Astrocyte (in vitro differentiated cells and primary cell): ENCODE measurements at regions not wholly inside any gene's neighbourhood (a gene's known extent, or its start where the extent isn't known, plus 50 kb on each side); places are given as distances from the start of the nearest gene placed in this dataset.

ENCODE experiments used
- DNase-seq: peaks from one replicate; pipeline ENCODE4 v3.0.0-alpha.2; 2010; ENCODE audit warnings: low read depth
- FAIRE-seq: peaks from 2 replicates; lab custom pipeline; 2011; peaks lifted over from hg19 to GRCh38; lab: Jason Lieb, UNC
- H2AFZ ChIP-seq: 2 replicates; pipeline ENCODE4 v1.6.0; 2012; ENCODE audit warnings: low read depth, low read length, inconsistent platforms
- H3K27ac ChIP-seq: 2 replicates; pipeline ENCODE4 v1.5.1; 2011; ENCODE audit warnings: low read depth, low read length, inconsistent platforms
- H3K27me3 ChIP-seq: 2 replicates; pipeline ENCODE4 v1.6.0; 2011; ENCODE audit warnings: low read length, inconsistent platforms; ENCODE audit not compliant: insufficient read depth
- H3K36me3 ChIP-seq: 2 replicates; pipeline ENCODE4 v1.5.1; 2011; ENCODE audit warnings: low read length, inconsistent platforms; ENCODE audit not compliant: insufficient read depth
- H3K4me1 ChIP-seq: 2 replicates; pipeline ENCODE4 v1.5.1; 2011; ENCODE audit warnings: low read length, inconsistent platforms; ENCODE audit not compliant: insufficient read depth
- H3K4me2 ChIP-seq: 2 replicates; pipeline ENCODE4 v1.6.0; 2012; ENCODE audit warnings: low read length, inconsistent platforms
- H3K4me3 ChIP-seq: 2 replicates; pipeline ENCODE4 v1.5.1; 2011; ENCODE audit warnings: low read depth, mild to moderate bottlenecking, low read length, inconsistent platforms; ENCODE audit not compliant: insufficient read depth
- H3K79me2 ChIP-seq: 2 replicates; pipeline ENCODE4 v1.6.0; 2012; ENCODE audit warnings: mild to moderate bottlenecking, low read length, inconsistent platforms; ENCODE audit not compliant: insufficient read depth
- H3K9ac ChIP-seq: 2 replicates; pipeline ENCODE4 v1.6.0; 2012; ENCODE audit warnings: mild to moderate bottlenecking, low read length, inconsistent platforms
- H3K9me3 ChIP-seq: 2 replicates; pipeline ENCODE4 v1.5.1; 2012; ENCODE audit warnings: low read depth, mild to moderate bottlenecking, low read length, inconsistent platforms; ENCODE audit not compliant: insufficient read depth
- H4K20me1 ChIP-seq: 2 replicates; pipeline ENCODE4 v1.6.0; 2012; ENCODE audit warnings: low read length, inconsistent platforms; ENCODE audit not compliant: insufficient read depth
- H3K27ac Mint-ChIP-seq: one replicate; pipeline ENCODE4 v1.8.0; 2021; ENCODE audit warnings: mild to moderate bottlenecking, mixed read lengths; ENCODE audit not compliant: unreplicated experiment
- H3K27me3 Mint-ChIP-seq: one replicate; pipeline ENCODE4 v1.8.0; 2021; ENCODE audit warnings: low read depth, mixed read lengths; ENCODE audit not compliant: unreplicated experiment
- H3K36me3 Mint-ChIP-seq: one replicate; pipeline ENCODE4 v1.8.0; 2021; ENCODE audit warnings: low read depth, mixed read lengths; ENCODE audit not compliant: unreplicated experiment
- H3K4me1 Mint-ChIP-seq: one replicate; pipeline ENCODE4 v1.8.0; 2021; ENCODE audit warnings: low read depth, mixed read lengths; ENCODE audit not compliant: unreplicated experiment
- H3K4me3 Mint-ChIP-seq: one replicate; pipeline ENCODE4 v1.8.0; 2021; ENCODE audit warnings: mild to moderate bottlenecking, moderate library complexity, mixed read lengths; ENCODE audit not compliant: unreplicated experiment
- H3K9me3 Mint-ChIP-seq: one replicate; pipeline ENCODE4 v1.8.0; 2021; ENCODE audit warnings: mild to moderate bottlenecking, mixed read lengths; ENCODE audit not compliant: unreplicated experiment
- EZH2 ChIP-seq: IDR thresholded peaks from 2 replicates; pipeline ENCODE4 v1.6.1; 2012; ENCODE audit warnings: mild to moderate bottlenecking, low read length, inconsistent platforms; ENCODE audit not compliant: insufficient read depth
- TF ChIP-seq, protein P1 (sequence below): IDR thresholded peaks from 2 replicates; pipeline ENCODE4 v1.5.1; 2011; ENCODE audit warnings: low read depth, mild to moderate bottlenecking, inconsistent platforms, low read length, moderate library complexity; ENCODE audit not compliant: insufficient read depth

- Mint-ChIP-seq H3K9me3 (no peaks in the 10 kb centered on the region), H3K27me3 (no peaks in the 10 kb centered on the region), H3K4me3 (no peak overlapping the region), H3K4me1 (peaks cover 5% of the 10 kb centered on the region), H3K27ac (no peak overlapping the region), H3K36me3 (no peaks in the 10 kb centered on the region)
- no peak overlapping the region for H3K4me3 ChIP-seq
- TF ChIP-seq EZH2, result no peak
- TF ChIP-seq, protein P1, sequence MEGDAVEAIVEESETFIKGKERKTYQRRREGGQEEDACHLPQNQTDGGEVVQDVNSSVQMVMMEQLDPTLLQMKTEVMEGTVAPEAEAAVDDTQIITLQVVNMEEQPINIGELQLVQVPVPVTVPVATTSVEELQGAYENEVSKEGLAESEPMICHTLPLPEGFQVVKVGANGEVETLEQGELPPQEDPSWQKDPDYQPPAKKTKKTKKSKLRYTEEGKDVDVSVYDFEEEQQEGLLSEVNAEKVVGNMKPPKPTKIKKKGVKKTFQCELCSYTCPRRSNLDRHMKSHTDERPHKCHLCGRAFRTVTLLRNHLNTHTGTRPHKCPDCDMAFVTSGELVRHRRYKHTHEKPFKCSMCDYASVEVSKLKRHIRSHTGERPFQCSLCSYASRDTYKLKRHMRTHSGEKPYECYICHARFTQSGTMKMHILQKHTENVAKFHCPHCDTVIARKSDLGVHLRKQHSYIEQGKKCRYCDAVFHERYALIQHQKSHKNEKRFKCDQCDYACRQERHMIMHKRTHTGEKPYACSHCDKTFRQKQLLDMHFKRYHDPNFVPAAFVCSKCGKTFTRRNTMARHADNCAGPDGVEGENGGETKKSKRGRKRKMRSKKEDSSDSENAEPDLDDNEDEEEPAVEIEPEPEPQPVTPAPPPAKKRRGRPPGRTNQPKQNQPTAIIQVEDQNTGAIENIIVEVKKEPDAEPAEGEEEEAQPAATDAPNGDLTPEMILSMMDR, result no peak
- no peaks in the 10 kb centered on the region for H3K4me1 ChIP-seq
- H3K27me3 ChIP-seq, result no peaks in the 10 kb centered on the region
- no peaks in the 10 kb centered on the region for H3K79me2 ChIP-seq
- peak overlapping the region; percentile 23 for H3K4me2 ChIP-seq
- H2AFZ ChIP-seq, result peak overlapping the region; percentile 9
- peak; percentile 25 for DNase-seq
- no peaks in the 10 kb centered on the region for H3K36me3 ChIP-seq
- H4K20me1 ChIP-seq, result no peaks in the 10 kb centered on the region
- H3K9me3 ChIP-seq, result no peaks in the 10 kb centered on the region
- H3K9ac ChIP-seq, result no peak overlapping the region
- H3K27ac ChIP-seq, result no peak overlapping the region
- FAIRE-seq, result no peak
These were observed 1596.6 kb downstream of the SLITRK5 start for GRCh38 chr13:89267734-89268133.

- Histone ChIP-seq H3K4me3 (no peak overlapping the region), H3K27me3 (no peaks in the 10 kb centered on the region), H3K9me3 (no peaks in the 10 kb centered on the region), H3K27ac (no peak overlapping the region), H4K20me1 (no peaks in the 10 kb centered on the region), H3K79me2 (no peaks in the 10 kb centered on the region), H3K4me2 (no peak overlapping the region), H3K9ac (no peak overlapping the region), H3K4me1 (no peaks in the 10 kb centered on the region), H2AFZ (no peak overlapping the region), H3K36me3 (no peaks in the 10 kb centered on the region)
- Mint-ChIP-seq H3K27me3 (no peaks in the 10 kb centered on the region), H3K4me1 (peaks cover 5% of the 10 kb centered on the region), H3K4me3 (no peak overlapping the region), H3K9me3 (no peaks in the 10 kb centered on the region), H3K27ac (no peak overlapping the region), H3K36me3 (no peaks in the 10 kb centered on the region)
- no peak for DNase-seq
- TF ChIP-seq, protein P1, result no peak
- no peak for TF ChIP-seq EZH2
- FAIRE-seq, result no peak
These were observed 1598.6 kb downstream of the SLITRK5 start for GRCh38 chr13:89269737-89270136.

DNA sequence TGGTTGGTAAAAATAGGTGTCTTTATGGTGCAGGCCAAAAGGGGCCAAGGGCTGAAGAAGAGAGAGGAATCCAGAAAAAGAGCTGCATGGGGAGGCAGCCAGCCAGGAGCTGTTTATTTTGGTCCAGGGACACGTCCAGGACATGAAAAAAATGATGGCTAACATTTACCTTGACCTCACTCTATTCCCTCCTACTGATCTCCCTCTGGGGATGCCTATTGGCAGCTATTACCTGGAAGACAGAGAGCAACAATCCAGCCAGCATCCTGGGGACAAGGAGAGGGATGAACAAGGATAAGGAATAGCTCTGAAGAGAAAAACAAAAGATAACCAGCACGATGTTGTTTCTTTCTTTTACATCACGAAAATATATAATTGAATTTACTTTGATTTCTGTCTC is 1599.6 kb downstream of the SLITRK5 start:
- TF ChIP-seq, protein P1, result no peak
- no peak for TF ChIP-seq EZH2
- Mint-ChIP-seq H3K9me3 (no peaks in the 10 kb centered on the region), H3K27ac (no peak overlapping the region), H3K36me3 (no peaks in the 10 kb centered on the region), H3K4me1 (peaks cover 5% of the 10 kb centered on the region), H3K27me3 (no peaks in the 10 kb centered on the region), H3K4me3 (no peak overlapping the region)
- DNase-seq (no peak), FAIRE-seq (no peak)
- no peaks in the 10 kb centered on the region for H4K20me1 ChIP-seq
- no peak overlapping the region for H2AFZ ChIP-seq
- H3K4me2 ChIP-seq, result no peak overlapping the region
- no peak overlapping the region for H3K9ac ChIP-seq
- H3K9me3 ChIP-seq, result no peaks in the 10 kb centered on the region
- H3K36me3 ChIP-seq, result no peaks in the 10 kb centered on the region
- no peak overlapping the region for H3K27ac ChIP-seq
- H3K4me1 ChIP-seq, result no peaks in the 10 kb centered on the region
- H3K79me2 ChIP-seq, result no peaks in the 10 kb centered on the region
- H3K4me3 ChIP-seq, result no peak overlapping the region
- no peaks in the 10 kb centered on the region for H3K27me3 ChIP-seq
